ENCODE measurements at regions not wholly inside any gene's neighbourhood (a gene's known extent, or its start where the extent isn't known, plus 50 kb on each side); places are given as distances from the start of the nearest gene placed in this dataset.
A peak's percentile ranks its signal among the peaks of the same experiment; 100 is the strongest.

- no peak overlapping the region for H3K4me3 ChIP-seq (replicated peaks in 1 of 2; ENCODE audit: low read depth in 2 of 2, low read length in 2 of 2)
- TF ChIP-seq CTCF (IDR thresholded peaks at IDR 0.05; ENCODE audit: low read depth, low read length), result no peak
- no peak for DNase-seq (ENCODE audit: low read depth in 2 of 2)
Measured at GRCh38 chr16:14002416-14002990, 68.6 kb upstream of the MRTFB start.

- peak; percentile 50 to 74 for DNase-seq (ENCODE audit: low read depth in 2 of 2)
- peak overlapping the region; percentile 22 to 43 for H3K4me3 ChIP-seq (replicated peaks in 1 of 2; ENCODE audit: low read depth in 2 of 2, low read length in 2 of 2)
- TF ChIP-seq CTCF (IDR thresholded peaks at IDR 0.05; ENCODE audit: low read depth, low read length), result no peak
Measured at GRCh38 chr16:14003074-14003570, 68.0 kb upstream of the MRTFB start.

GRCh38 chr16:14004031-14004728 lies 66.9 kb upstream of the MRTFB start:
- H3K4me3 ChIP-seq (replicated peaks in 1 of 2; ENCODE audit: low read depth in 2 of 2, low read length in 2 of 2), result no peak overlapping the region
- TF ChIP-seq CTCF (IDR thresholded peaks at IDR 0.05; ENCODE audit: low read depth, low read length), result no peak
- DNase-seq (ENCODE audit: low read depth in 2 of 2), result no peak

- no peak for TF ChIP-seq CTCF (IDR thresholded peaks at IDR 0.05; ENCODE audit: low read depth, low read length)
- no peak for DNase-seq (ENCODE audit: low read depth in 2 of 2)
- H3K4me3 ChIP-seq (replicated peaks in 1 of 2; ENCODE audit: low read depth in 2 of 2, low read length in 2 of 2), result no peak overlapping the region
Measured at GRCh38 chr16:14004729-14005315, 66.3 kb upstream of the MRTFB start.

- DNase-seq (ENCODE audit: low read depth in 2 of 2), result no peak
- no peak overlapping the region for H3K4me3 ChIP-seq (replicated peaks in 1 of 2; ENCODE audit: low read depth in 2 of 2, low read length in 2 of 2)
- no peak for TF ChIP-seq CTCF (IDR thresholded peaks at IDR 0.05; ENCODE audit: low read depth, low read length)
Measured at GRCh38 chr16:14005335-14005734, 65.8 kb upstream of the MRTFB start.

- DNase-seq (ENCODE audit: low read depth in 2 of 2), result peak; percentile 72 to 84
- no peak for TF ChIP-seq CTCF (IDR thresholded peaks at IDR 0.05; ENCODE audit: low read depth, low read length)
- H3K4me3 ChIP-seq (replicated peaks in 1 of 2; ENCODE audit: low read depth in 2 of 2, low read length in 2 of 2), result no peak overlapping the region
Measured at GRCh38 chr16:14007450-14007849, 63.7 kb upstream of the MRTFB start.
